OCI-LY3 (cell line): ENCODE measurements at regions not wholly inside any gene's neighbourhood (a gene's known extent, or its start where the extent isn't known, plus 50 kb on each side); places are given as distances from the start of the nearest gene placed in this dataset.

ENCODE experiments used
- CTCF ChIP-seq: fragments of 200-600, 300-600 bp; sonication (generic); IDR thresholded peaks from 2 replicates; pipeline ENCODE4 v1.5.1; 2014; ENCODE audit warnings: antibody characterized with exemption, low read length, low read depth
- EZH2phosphoT487 ChIP-seq: fragments of 200-600 bp; shearing (Covaris generic); IDR thresholded peaks from 2 replicates; pipeline ENCODE4 v1.6.1; 2018; ENCODE audit warnings: antibody characterized with exemption, mixed run types, low read depth

- no peak for TF ChIP-seq CTCF
- no peak for TF ChIP-seq EZH2phosphoT487
Observed at GRCh38 chr11:123264431-123264780, 69.4 kb upstream of the CLMP start.
